HUES64 (cell line): ENCODE measurements at regions not wholly inside any gene's neighbourhood (a gene's known extent, or its start where the extent isn't known, plus 50 kb on each side); places are given as distances from the start of the nearest gene placed in this dataset.

ENCODE experiments used
- H3K27ac ChIP-seq: 2 replicates; pipeline ENCODE4 v1.7.0; 2013; ENCODE audit warnings: low read depth, low read length, inconsistent platforms
- H3K27me3 ChIP-seq: 2 replicates; pipeline ENCODE4 v1.6.1; 2013; ENCODE audit warnings: mild to moderate bottlenecking, low read length; ENCODE audit not compliant: insufficient read depth
- H3K36me3 ChIP-seq: 2 replicates; pipeline ENCODE4 v1.6.1; 2013; ENCODE audit warnings: mild to moderate bottlenecking, low read length; ENCODE audit not compliant: insufficient read depth
- H3K4me1 ChIP-seq: 2 replicates; pipeline ENCODE4 v1.6.1; 2013; ENCODE audit warnings: mild to moderate bottlenecking, low read length, moderate library complexity; ENCODE audit not compliant: insufficient read depth
- H3K4me3 ChIP-seq: 2 replicates; pipeline ENCODE4 v1.5.1; 2013; ENCODE audit warnings: mild to moderate bottlenecking, low read length, moderate library complexity
- H3K9ac ChIP-seq: 2 replicates; pipeline ENCODE4 v1.6.1; 2013; ENCODE audit warnings: mild to moderate bottlenecking, low read depth, low read length
- H3K9me3 ChIP-seq: 2 replicates; pipeline ENCODE4 v1.6.1; 2013; ENCODE audit warnings: low read depth, low read length; ENCODE audit not compliant: insufficient read depth
- WGBS: fragments of 150-250, 120-280 bp; methylation state at CpG from one replicate; pipeline ENCODE4 v1.1.7; 2013; ENCODE audit warnings: missing lambda C conversion rate; 5-methylcytosine and 5-hydroxymethylcytosine counted together

DNA sequence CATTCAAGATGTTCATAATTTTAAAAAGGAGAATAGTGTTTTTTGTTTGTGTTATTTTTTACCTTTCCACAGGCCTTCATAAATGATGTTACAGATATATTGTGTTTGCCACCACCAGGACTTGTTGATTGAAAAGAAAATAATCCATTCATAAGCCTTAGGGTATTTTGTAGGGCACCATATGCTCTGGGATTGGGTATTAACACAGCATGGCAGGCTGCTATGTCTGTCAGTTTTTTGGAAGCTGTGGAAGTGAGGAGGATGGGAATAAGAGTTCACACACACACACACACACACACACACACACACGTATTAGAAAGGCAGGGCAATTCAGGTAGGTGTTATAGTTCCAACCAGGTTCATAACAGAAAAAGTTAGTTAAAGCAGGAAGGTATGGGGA lies 237.9 kb downstream of the HDGFL1 start:
- H3K9me3 ChIP-seq, result no peaks in the 10 kb centered on the region
- H3K36me3 ChIP-seq, result no peaks in the 10 kb centered on the region
- H3K4me1 ChIP-seq, result peaks cover 19% of the 10 kb centered on the region
- no peak overlapping the region for H3K4me3 ChIP-seq
- H3K27me3 ChIP-seq, result no peaks in the 10 kb centered on the region
- no peak overlapping the region for H3K27ac ChIP-seq
- no peak overlapping the region for H3K9ac ChIP-seq
- no CpG with 5 or more reads among the region's 1 CpG for WGBS

DNA sequence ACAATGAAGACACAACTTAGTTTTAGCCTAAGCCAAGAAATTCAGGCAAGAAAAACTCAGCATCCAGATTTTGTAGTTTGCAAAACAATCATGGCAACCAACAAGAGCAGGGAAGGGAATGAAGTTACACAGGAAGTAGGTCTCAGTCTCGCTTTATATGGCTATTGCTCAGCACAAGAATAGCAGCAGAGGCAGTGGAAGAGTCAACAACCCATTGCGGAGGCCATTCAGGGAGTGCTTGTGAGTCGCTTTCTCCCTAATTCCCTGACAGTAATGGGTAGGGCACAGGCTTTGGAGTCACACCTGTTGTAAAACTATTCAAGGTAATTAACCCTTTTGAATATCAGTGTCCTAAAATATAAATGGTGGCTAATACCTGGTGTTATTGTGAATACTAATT lies 238.5 kb downstream of the HDGFL1 start:
- peaks cover 19% of the 10 kb centered on the region for H3K4me1 ChIP-seq
- 81% methylated on average over 3 of the region's 3 CpGs for WGBS

DNA sequence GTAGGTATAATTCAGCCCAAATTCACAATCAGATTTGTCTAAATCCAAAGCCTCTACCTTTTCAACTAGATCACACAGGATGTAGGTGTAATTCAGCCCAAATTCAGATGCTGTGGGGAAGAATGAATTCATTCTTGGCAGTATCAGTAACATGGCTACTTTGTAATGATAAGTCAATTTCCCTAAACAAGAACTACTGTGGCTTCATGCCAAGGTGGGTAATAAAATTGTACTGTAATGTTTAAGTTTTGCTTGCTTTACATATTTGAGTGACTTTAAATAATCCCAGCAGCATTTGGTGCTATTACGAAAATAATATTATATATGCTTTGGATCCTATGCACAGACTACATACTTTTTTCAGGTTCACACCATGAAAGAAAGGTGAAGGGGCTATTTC lies 239.1 kb downstream of the HDGFL1 start:
- 0 out of 2 replicates have a peak overlapping the region, but pooled peaks have one; percentile 26 for H3K27ac ChIP-seq
- WGBS, result no CpG with 5 or more reads among the region's 1 CpG
- no peak overlapping the region for H3K4me3 ChIP-seq
- H3K9ac ChIP-seq, result no peak overlapping the region
- H3K9me3 ChIP-seq, result no peaks in the 10 kb centered on the region
- H3K36me3 ChIP-seq, result no peaks in the 10 kb centered on the region
- no peaks in the 10 kb centered on the region for H3K27me3 ChIP-seq
- H3K4me1 ChIP-seq, result peaks cover 19% of the 10 kb centered on the region

More for the DNA sequence above, 238.5 kb downstream of the HDGFL1 start:
- H3K27me3 ChIP-seq, result no peaks in the 10 kb centered on the region
- no peak overlapping the region for H3K4me3 ChIP-seq
- no peak overlapping the region for H3K9ac ChIP-seq
- no peaks in the 10 kb centered on the region for H3K9me3 ChIP-seq
- H3K36me3 ChIP-seq, result no peaks in the 10 kb centered on the region
- no peak overlapping the region for H3K27ac ChIP-seq

DNA sequence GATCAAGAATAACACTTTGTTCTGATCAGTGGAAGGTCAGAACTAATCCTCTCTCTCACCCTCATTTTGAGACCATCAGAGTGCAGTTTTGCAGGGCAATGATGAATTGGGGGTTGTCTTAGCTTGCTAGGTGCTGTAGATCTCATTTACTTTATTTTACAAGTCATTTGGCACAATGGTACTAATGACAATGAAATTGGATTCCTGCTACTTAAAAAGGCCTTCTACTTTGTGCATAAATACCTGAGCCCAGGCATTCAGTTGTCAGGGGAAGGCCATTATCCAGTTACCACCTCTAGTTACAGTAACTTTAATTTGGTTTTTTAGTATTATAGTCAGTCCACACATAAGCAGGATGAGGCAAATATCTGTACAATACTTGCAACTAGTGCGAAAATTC lies 240.0 kb downstream of the HDGFL1 start:
- Histone ChIP-seq H3K36me3 (no peaks in the 10 kb centered on the region), H3K9ac (no peak overlapping the region), H3K4me1 (peaks cover 19% of the 10 kb centered on the region), H3K27ac (no peak overlapping the region), H3K27me3 (no peaks in the 10 kb centered on the region), H3K9me3 (no peaks in the 10 kb centered on the region), H3K4me3 (no peak overlapping the region)
- 88% methylated on average over 1 of the region's 1 CpG for WGBS

DNA sequence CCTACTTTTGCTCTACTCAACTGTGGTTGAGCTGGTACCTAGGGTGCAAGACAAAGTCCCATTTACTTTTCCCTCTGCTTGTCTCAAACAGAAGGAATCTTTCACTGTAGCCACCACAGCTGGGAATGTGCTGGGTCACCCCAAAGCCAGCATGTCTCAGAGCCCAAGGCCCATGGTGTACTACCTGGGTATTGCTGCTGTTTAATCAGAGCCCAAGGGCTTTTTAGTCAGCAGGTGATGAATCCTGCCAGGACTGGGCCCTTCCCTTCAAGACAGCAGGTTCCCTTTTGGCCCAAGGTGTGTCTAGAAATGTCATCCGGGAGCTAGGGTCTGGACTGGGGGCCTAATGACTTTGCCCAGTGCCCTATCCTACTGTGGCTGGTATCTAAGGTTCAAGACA lies 249.8 kb downstream of the HDGFL1 start:
- Histone ChIP-seq H3K4me3 (no peak overlapping the region), H3K36me3 (no peaks in the 10 kb centered on the region), H3K27ac (no peak overlapping the region), H3K27me3 (no peaks in the 10 kb centered on the region), H3K4me1 (no peaks in the 10 kb centered on the region), H3K9me3 (0 out of 2 replicates have a peak, but pooled peaks cover 2% of the 10 kb centered on the region), H3K9ac (no peak overlapping the region)
- WGBS, result 91% methylated on average over 1 of the region's 1 CpG

DNA sequence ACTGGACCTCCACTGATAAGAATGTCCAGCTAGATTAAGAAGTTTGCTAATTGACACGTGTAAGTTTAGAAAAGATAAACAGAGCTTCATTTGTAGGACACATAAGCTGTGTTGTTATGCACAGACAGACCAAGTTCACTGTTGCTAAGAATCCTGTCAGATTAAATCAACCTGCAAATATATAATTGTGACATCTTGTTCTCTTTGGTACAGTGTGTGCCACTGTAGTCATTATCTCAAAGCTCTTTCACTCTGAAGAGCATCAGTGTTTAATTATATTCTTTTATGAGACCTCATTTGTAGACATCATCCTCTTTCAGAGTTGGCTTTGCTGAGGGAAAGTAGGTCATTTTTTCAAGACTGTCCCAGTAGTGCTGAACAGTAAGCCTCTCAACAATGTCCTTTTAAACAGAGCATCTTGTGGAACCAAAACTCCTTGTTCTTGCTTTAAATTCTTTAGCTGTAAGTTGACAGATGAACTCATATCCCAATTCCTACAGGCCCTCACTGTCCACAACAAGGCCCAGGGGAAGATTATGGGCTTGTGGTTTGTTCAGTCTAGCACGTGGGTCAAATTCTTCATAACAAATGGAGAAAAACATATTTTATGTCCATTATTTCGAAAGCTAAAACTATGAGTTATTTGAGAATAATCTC lies 252.4 kb downstream of the HDGFL1 start:
- Histone ChIP-seq H3K36me3 (no peaks in the 10 kb centered on the region), H3K27me3 (no peaks in the 10 kb centered on the region), H3K27ac (no peak overlapping the region), H3K9me3 (no peaks in the 10 kb centered on the region), H3K9ac (no peak overlapping the region), H3K4me3 (no peak overlapping the region), H3K4me1 (0 out of 2 replicates have a peak, but pooled peaks cover 2% of the 10 kb centered on the region)
- WGBS, result 85% methylated on average over 2 of the region's 3 CpGs

DNA sequence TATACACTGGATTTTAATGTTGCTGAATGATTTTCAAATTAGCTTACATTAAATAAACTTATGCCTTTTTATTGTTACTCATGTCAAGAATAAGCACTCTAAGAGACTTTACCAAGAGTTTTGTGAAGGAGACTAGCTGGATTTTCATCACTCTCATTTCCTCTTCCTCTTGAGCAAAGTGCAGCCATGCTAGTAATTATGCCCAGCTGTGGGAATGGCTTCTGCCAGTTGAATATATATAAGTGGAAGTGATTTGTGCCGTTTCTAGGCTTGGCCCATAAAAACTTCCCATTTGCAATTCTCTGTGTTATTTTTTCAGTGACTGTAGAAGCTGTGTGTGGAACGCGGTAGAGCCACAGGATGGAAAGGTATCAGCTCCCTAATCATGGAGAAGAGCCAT lies 255.8 kb downstream of the HDGFL1 start:
- H3K9me3 ChIP-seq, result no peaks in the 10 kb centered on the region
- no peaks in the 10 kb centered on the region for H3K36me3 ChIP-seq
- H3K27ac ChIP-seq, result no peak overlapping the region
- WGBS, result 95% methylated on average over 3 of the region's 3 CpGs
- no peaks in the 10 kb centered on the region for H3K27me3 ChIP-seq
- H3K9ac ChIP-seq, result no peak overlapping the region
- no peak overlapping the region for H3K4me3 ChIP-seq
- H3K4me1 ChIP-seq, result peaks cover 24% of the 10 kb centered on the region

DNA sequence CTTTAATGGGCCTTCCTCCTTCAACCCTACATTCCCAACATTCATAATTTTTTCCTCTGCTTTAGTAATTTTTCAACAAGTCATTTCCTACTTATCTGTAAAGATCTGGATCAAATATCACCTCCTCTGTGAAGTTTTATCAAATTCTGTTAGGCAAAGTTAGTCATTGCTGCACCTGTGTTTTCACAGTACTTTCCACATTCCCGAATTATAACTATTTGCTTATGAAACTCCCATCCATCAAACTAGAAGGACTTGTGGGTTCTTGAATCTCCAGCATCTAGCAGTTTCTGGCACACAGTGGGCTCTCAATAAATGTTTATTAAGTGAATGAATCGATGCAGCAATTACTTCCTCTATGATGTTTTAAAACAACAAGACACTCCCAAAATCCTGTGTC lies 257.6 kb downstream of the HDGFL1 start:
- no peaks in the 10 kb centered on the region for H3K27me3 ChIP-seq
- H3K36me3 ChIP-seq, result no peaks in the 10 kb centered on the region
- H3K27ac ChIP-seq, result no peak overlapping the region
- no peak overlapping the region for H3K4me3 ChIP-seq
- no peak overlapping the region for H3K9ac ChIP-seq
- 100% methylated on average over 2 of the region's 2 CpGs for WGBS
- peaks cover 24% of the 10 kb centered on the region for H3K4me1 ChIP-seq
- no peaks in the 10 kb centered on the region for H3K9me3 ChIP-seq

DNA sequence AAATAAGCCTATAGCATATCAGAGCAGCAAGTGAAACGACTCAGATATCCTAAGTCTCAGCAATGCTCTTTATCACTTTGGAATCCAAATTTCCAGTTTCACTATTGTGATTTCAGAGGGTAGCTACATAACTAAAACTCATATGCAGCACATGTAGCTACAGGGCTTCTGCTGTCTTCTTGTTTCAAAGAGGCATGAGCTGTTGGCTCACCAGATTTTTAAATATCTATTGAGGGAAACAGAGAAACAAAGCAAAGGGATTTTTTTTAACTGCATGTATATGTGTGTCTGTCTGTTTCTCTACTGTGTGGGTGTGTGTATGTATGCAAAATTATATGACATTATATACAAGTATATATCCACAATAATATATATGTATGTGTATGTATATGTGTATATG lies 258.4 kb downstream of the HDGFL1 start:
- Histone ChIP-seq H3K36me3 (no peaks in the 10 kb centered on the region), H3K9me3 (no peaks in the 10 kb centered on the region), H3K4me1 (peaks cover 24% of the 10 kb centered on the region), H3K27me3 (no peaks in the 10 kb centered on the region), H3K9ac (peak overlapping the region; percentile 34; the same call in 1 of the 2 replicates), H3K4me3 (no peak overlapping the region), H3K27ac (peak overlapping the region; percentile 59)
- WGBS, result 58% methylated on average over 1 of the region's 1 CpG

DNA sequence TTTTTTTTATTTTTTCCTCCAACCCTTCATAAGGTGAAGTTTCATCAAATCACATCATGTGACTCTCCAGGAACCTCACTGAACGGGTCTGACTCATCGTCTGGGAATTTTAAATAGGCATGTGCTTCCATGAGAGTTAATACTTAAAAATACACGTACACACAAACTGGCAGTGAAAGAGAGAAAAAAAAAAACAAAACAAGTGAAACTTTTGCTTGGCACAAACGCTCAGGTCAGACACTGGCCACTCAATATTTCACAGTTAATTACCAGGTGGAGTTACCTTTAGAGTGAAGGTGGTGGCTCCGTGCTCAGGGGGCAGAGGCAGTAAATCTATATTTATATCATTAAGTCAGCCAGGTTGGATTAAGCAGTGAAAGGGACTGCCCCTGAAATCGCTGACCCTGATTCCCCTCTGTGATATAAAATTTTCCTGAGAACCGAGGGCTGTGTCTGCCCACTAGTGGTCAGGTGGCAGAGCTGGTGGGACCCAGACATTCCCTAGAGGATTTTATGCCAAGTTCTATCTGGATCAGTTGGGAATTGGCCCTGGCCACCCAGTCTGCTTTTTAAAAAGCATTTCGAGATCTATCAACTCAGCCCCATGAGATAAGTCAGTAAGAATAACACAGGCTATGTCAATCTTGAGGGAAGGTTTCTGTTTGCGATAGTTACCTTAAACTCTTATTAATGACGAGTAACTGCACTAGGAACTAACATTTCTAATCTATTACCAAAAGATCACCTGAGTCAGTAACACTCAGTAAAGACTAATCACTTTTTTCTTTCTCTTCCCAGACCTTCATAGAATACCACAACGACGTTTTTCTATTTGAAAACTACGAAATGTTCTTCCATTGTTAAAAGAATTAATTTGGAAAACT lies 259.1 kb downstream of the HDGFL1 start:
- no peaks in the 10 kb centered on the region for H3K27me3 ChIP-seq
- no peaks in the 10 kb centered on the region for H3K9me3 ChIP-seq
- peaks cover 24% of the 10 kb centered on the region for H3K4me1 ChIP-seq
- peak overlapping the region; percentile 13; the same call in 1 of the 2 replicates for H3K4me3 ChIP-seq
- peak overlapping the region; percentile 77 for H3K27ac ChIP-seq
- peak overlapping the region; percentile 73 for H3K9ac ChIP-seq
- WGBS, result 57% methylated on average over 11 of the region's 13 CpGs
- H3K36me3 ChIP-seq, result no peaks in the 10 kb centered on the region

DNA sequence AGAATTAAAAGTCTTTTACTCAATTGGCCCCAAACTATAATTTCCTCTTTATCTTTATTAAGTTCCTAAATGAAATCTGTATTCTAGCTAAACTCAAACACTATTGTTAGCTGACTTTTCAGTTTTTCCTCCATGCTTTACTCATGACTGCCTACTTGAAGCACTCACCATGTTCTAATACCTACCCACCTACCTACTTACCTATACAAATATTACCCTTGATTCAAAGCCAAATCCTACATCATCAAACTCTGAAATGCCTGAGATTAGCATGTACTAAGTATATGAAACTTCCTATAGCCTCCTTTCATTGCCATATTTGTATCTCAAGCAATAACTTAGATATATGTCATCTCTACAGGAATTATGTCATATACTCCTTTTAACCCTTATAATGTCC lies 259.7 kb downstream of the HDGFL1 start:
- H3K4me3 ChIP-seq, result no peak overlapping the region
- no peak overlapping the region for H3K27ac ChIP-seq
- no peaks in the 10 kb centered on the region for H3K27me3 ChIP-seq
- H3K4me1 ChIP-seq, result peaks cover 24% of the 10 kb centered on the region
- no peaks in the 10 kb centered on the region for H3K9me3 ChIP-seq
- no peak overlapping the region for H3K9ac ChIP-seq
- no peaks in the 10 kb centered on the region for H3K36me3 ChIP-seq
